ENCODE measurements at regions not wholly inside any gene's neighbourhood (a gene's known extent, or its start where the extent isn't known, plus 50 kb on each side); places are given as distances from the start of the nearest gene placed in this dataset.
"Not testable (repeated sequence)": the region's sequence is repeated elsewhere in the genome, so short reads cannot be mapped to it uniquely, and the experiment has no call there.

DNA sequence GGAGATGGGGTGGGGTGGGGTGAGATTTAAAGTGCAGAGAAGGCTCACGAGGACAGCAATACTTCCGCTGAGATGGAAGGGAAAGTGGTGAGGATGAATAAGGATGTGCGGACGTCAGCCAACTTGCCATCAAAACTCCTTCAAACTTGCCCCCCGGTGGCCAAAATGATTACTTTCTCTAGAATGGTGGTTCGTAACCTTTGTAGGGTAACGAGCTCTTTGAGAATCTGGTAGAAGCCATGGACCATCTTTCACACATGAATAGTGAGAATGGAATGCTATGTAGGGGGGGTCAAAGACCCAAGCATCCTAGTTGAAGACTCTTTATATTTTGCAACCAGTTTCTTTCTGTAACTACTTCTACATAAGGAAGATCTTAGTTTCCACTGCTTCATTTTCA is 245.9 kb upstream of the DDHD1 start:
- intact Hi-C loops (cut with DNase I) = no loop called here
- Histone ChIP-seq H3K27me3 (ENCODE audit: insufficient read depth in 3 of 3, low read length in 2 of 3) (no peaks in the 10 kb centered on the region), H3K36me3 (ENCODE audit: insufficient read depth in 1 of 2, low read depth in 1 of 2) (no peaks in the 10 kb centered on the region), H3K27ac (no peak overlapping the region), H3K9me3 (peaks cover 11% of the 10 kb centered on the region), H3K4me1 (no peaks in the 10 kb centered on the region), H3K4me3 (no peak overlapping the region)
- TF ChIP-seq, protein P1, sequence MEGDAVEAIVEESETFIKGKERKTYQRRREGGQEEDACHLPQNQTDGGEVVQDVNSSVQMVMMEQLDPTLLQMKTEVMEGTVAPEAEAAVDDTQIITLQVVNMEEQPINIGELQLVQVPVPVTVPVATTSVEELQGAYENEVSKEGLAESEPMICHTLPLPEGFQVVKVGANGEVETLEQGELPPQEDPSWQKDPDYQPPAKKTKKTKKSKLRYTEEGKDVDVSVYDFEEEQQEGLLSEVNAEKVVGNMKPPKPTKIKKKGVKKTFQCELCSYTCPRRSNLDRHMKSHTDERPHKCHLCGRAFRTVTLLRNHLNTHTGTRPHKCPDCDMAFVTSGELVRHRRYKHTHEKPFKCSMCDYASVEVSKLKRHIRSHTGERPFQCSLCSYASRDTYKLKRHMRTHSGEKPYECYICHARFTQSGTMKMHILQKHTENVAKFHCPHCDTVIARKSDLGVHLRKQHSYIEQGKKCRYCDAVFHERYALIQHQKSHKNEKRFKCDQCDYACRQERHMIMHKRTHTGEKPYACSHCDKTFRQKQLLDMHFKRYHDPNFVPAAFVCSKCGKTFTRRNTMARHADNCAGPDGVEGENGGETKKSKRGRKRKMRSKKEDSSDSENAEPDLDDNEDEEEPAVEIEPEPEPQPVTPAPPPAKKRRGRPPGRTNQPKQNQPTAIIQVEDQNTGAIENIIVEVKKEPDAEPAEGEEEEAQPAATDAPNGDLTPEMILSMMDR (IDR thresholded peaks at IDR 0.05) = no peak
- WGBS, 3 donors = 78 to 81% (median 79%) methylated on average over 7 of the region's 7 CpGs
- DNase-seq = no peak
- no peak for ATAC-seq

DNA sequence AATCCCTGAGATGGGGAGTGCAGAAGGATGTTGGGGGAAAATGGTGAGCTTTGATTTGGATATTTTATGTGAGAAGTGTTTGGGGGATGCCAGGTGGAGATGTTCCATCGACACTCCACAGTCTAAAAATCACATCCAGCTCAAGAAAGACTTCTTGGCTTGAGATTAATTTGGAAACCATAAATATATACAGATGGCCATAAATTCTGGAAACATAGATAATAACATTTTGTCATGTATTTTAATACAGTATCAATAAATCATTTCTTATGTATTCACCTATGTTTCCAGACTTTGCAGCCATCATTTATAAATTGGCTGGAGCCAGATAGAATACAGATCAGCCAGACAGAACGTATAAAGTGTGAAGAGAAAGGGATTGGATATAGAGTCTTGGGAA is 245.5 kb upstream of the DDHD1 start:
- intact Hi-C loops (cut with DNase I) = no loop called here
- TF ChIP-seq, protein P1 (IDR thresholded peaks at IDR 0.05) = no peak
- Histone ChIP-seq H3K4me3 (no peak overlapping the region), H3K27me3 (ENCODE audit: insufficient read depth in 3 of 3, low read length in 2 of 3) (no peaks in the 10 kb centered on the region), H3K27ac (no peak overlapping the region), H3K36me3 (ENCODE audit: insufficient read depth in 1 of 2, low read depth in 1 of 2) (no peaks in the 10 kb centered on the region), H3K9me3 (peaks cover 11% of the 10 kb centered on the region), H3K4me1 (no peaks in the 10 kb centered on the region)
- no peak for ATAC-seq
- 84 to 90% (median 85%) methylated on average over 2 of the region's 2 CpGs for WGBS, 3 donors
- DNase-seq = no peak

DNA sequence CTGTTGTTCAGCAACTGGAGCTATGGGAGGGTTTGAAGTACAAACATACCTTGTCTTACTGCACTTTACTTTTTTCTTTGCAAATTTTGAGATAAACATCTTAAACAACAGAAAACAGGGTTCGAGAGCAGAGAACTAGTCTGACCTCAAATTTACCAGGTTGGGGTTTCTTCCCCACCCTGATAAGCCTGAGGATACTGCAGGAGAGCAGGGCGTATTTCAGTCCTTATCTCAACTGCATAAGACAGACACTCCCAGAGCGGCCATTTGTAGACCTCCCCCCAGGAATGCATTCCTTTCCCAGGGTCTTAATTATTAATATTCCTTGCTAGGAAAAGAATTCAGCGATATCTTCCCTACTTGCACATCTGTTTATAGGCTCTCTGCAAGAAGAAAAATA is 242.1 kb upstream of the DDHD1 start:
- DNase-seq; H3K27me3 ChIP-seq (ENCODE audit: insufficient read depth in 3 of 3, low read length in 2 of 3); H3K36me3 ChIP-seq (ENCODE audit: insufficient read depth in 1 of 2, low read depth in 1 of 2); H3K4me3 ChIP-seq; H3K4me1 ChIP-seq; intact Hi-C loops (cut with DNase I); ATAC-seq; H3K27ac ChIP-seq: not testable (repeated sequence)
- WGBS, 3 donors = 90 to 97% (median 93%) methylated on average over 4 of the region's 4 CpGs
- peaks cover 11% of the 10 kb centered on the region for H3K9me3 ChIP-seq

DNA sequence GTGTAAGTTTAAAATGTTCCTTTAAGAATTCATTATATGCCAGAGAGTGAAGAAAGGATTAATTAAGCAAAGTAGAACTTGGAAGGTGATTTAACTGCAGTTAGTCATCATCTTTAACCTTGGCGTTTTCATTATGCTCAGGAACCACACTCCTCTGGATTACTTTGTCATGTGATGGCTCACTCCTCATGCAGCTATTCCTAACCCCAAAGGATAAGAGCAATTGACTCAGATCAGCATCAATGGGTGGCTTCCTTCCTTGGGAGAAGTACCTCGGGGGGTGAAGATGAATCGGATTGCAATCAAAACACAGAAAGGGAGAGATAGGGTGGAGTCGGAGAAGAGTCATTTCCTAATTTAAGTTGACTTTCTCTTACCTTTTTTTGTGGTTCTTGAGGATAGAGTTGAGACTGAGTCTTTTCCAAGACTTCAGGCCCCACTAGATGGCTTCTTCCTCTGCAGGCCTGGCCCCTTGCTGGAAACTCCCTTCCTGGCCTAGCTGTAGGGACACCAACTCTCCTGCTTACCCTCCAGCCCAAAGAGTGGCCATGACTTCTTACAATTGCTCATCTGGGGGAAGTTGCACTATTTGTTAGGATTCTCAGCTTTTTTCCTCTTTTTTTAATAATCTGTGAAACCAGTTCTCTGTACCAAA is 238.6 kb upstream of the DDHD1 start:
- no peak overlapping the region for H3K4me3 ChIP-seq
- DNase-seq (no peak), ATAC-seq (no peak)
- intact Hi-C loops (cut with DNase I) = no loop called here
- TF ChIP-seq, protein P1 (IDR thresholded peaks at IDR 0.05) = no peak
- H3K27me3 ChIP-seq (ENCODE audit: insufficient read depth in 3 of 3, low read length in 2 of 3) = peaks cover 0 to 2% (median 0%) of the 10 kb centered on the region in 3 donors
- no peaks in the 10 kb centered on the region for H3K4me1 ChIP-seq
- no peak overlapping the region for H3K27ac ChIP-seq
- 78 to 84% (median 80%) methylated on average over 4 of the region's 4 CpGs for WGBS, 3 donors
- peaks cover 11% of the 10 kb centered on the region for H3K9me3 ChIP-seq
- no peaks in the 10 kb centered on the region for H3K36me3 ChIP-seq (ENCODE audit: insufficient read depth in 1 of 2, low read depth in 1 of 2)

DNA sequence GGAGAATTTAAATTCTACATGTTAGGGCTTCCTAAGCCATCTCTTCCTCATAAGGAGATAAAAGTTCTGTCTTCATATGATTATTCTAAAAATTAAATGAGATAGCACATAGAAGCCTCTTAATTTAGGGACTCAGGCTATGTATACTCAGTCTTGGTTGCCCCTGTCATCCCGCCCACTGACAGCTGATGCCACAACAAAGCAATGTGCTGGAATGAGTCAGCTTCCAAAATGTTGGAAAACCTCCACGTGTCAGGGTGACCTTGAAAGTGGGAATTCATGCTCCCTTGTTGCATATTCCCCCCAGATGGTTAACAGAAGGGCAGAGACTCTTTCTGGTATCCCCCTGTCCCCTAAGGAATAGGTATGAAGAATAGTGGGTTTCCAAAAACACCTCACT is 238.0 kb upstream of the DDHD1 start:
- Histone ChIP-seq H3K4me1 (no peaks in the 10 kb centered on the region), H3K36me3 (ENCODE audit: insufficient read depth in 1 of 2, low read depth in 1 of 2) (no peaks in the 10 kb centered on the region), H3K27me3 (ENCODE audit: insufficient read depth in 3 of 3, low read length in 2 of 3) (peaks cover 0 to 2% (median 0%) of the 10 kb centered on the region in 3 donors), H3K9me3 (peaks cover 11% of the 10 kb centered on the region), H3K4me3 (no peak overlapping the region), H3K27ac (no peak overlapping the region)
- ATAC-seq = no peak
- 39 to 48% (median 47%) methylated on average over 2 of the region's 2 CpGs for WGBS, 3 donors
- intact Hi-C loops (cut with DNase I) = no loop called here
- TF ChIP-seq, protein P1 (IDR thresholded peaks at IDR 0.05) = no peak
- no peak for DNase-seq

Measured in psoas muscle (tissue), 7 donors.